Activated CD4-positive, alpha-beta T cell treated with anti-CD3 and anti-CD28 coated beads, Interleukin-2, amount 50 U/mL, for 48 hours (primary cell): ENCODE measurements at regions not wholly inside any gene's neighbourhood (a gene's known extent, or its start where the extent isn't known, plus 50 kb on each side); places are given as distances from the start of the nearest gene placed in this dataset.
"Not testable (repeated sequence)": the region's sequence is repeated elsewhere in the genome, so short reads cannot be mapped to it uniquely, and the experiment has no call there.

Source experiments
- DNase-seq, 2 experiments: peaks; one replicate each; pipeline ENCODE4 v3.0.0-alpha.2; 2020

DNA sequence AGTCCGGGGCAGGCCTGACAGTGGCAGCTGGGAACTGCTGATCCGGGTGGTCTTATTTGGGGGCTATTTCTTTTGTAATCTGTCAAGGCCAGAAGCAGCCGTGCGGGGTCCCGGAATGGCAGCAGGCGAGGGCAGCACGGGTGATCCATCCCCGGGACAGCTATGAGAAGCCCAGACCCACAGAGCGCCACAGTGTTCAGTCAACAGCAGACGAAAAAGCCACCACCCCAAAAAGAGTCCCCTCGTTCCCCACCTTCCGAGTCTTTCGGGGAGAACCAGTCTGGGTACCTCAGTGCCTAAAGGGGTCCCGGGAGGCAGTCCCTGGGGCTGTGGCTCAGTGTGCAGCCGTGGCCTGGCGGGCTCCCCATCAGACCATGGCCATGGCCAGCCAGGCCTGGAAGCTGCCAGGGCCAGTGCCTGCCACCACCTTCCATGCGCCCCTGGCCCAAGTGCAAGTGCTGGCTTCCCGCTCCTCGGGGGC, 125.1 kb upstream of the KCTD7 start:
- no peak for DNase-seq

DNA sequence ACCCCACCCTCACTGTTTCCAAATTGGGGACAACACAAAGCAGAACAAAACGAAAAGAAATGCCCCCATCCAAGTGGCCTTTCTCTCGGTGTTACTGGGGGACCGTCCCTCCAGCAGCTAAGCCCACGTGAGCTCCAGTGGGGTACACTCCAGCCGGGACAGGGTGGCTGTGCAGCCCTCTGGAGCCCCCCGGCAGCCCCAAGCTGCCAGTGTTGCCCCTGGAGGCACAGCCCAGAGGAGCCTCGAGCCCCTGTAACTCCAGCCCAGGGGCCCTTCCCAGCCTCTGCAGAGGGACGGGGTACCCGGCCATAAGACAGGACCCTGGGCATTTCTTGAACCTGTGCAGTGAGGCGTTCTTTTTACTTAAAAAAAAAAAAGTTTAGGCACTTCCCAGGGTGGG, 124.5 kb upstream of the KCTD7 start:
- no peak for DNase-seq

DNA sequence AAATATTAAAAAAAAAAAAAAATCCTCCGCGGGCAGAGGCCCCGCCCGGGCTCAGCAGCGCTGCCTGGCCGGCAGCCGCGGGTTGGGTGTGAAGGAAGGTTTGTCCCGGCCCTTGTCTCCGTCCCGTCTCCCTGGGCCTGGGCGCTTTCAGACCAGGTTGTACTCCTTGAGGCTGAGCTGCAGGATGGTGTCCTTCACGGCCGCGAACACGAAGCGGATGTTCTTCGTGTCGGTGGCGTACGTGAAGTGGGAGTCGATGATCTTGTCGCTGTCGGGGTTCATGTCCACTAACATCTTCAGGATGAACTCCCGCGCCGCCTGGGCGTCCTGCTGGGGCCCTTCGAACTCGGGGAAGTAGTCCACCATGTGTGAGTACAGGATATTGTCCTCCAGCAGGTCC, 123.7 kb upstream of the KCTD7 start:
- DNase-seq: no peak

DNA sequence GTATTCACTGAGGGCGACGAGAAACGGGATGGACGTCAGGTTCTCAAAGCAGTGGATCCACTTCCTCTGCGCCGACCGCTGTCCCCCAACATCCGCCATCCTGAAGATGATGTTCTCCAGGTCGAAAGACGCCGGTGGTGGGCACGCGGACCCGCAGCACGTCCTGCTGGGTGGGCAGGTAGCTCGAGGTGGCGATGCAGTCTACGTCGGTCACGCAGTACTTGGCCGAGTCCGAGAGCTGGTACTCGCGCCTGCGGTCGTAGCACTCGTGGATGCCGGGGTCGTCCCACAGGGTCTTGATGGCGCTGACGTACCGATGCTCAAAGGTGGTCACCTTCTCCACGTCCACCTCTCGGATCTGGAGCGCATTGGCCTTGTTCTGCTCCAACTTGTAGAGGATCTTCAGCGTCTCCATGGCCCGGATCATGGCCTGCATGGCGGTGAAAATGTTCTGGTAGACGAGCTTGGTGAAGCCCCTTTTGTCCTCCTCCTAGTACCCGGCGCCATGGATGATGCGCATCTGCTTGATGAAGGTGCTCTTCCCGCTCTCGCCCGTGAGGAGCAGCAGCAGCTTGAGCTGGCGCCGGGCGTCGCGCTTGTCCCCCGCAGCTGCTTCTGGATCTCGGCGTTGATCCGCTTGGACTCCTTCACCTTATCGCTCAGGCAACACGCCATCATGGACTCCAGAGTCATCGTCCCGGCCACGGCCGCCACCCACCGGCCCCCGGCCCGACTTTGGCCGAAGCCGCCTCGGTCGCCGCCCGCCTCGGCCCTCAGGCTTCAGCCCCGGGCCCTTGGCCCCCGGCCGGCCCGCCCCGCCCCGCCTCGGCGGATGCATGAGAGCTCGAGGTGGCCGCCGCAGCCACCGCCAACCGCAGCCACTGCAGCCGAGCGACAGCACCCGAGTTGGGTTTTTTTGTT, 122.9 kb upstream of the KCTD7 start:
- DNase-seq: peak; percentile 22 to 24

DNA sequence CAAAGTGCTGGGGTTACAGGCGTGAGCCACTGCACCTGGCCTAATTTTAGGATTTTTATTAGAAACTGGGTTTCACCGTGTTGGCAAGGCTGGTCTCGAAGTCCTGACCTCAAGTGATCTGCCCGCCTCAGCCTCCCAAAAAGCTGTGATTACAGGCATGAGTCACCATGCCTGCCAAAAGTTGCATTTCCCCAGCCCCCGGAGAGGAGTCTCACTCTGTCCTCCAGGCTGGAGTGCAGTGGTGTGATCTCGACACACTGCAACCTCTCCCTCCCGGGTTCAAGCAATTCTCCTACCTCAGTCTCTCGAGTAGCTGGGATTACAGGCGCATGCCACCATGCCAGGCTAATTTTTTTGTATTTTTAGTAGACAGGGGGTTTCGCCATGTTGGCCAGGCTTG, 122.0 kb upstream of the KCTD7 start:
- not testable (repeated sequence) for DNase-seq

DNA sequence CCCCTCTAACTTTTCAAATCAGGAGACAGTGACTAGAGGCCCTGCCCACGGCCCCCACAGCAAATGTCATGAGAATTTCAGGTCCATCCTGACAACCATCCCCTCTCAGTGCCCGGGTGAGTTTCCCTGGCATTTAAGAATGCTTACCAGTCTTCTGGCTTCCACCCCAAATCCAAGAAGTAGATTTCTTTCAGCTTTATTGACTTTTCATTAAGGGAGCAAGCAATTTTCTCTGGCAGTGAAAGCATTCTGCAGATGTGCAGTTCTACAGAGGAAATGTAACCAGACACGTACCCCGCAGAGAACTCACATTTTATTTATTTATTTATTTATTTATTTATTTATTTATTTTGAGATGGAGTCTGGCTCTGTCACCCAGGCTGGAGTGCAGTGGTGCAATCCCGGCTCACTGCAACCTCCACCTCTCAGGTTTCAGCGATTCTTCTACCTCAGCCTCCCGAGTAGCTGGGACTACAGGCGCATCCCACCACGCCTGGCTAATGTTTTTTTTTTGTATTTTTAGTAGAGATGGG, 120.9 kb upstream of the KCTD7 start:
- DNase-seq: no peak

DNA sequence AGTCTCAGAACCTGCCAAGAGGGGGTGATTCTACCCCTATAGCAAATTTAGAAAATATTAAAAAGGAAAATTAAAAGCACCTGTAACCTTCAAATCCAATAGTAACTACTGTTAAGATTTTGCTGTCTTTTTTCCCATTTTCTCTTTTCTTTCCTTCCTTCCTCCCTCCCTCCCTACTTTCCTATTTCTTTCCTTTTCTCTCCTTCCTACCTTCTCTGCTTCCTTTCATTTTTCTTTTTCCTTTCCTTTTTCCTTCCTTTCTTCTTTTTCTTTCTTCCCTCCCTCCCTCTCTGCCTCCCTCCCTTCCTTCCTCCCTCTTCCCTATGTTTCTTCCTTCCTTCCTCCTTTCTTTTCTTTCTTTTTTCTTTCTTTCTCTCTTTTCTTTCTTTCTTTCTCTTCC, 120.2 kb upstream of the KCTD7 start:
- DNase-seq: no peak

DNA sequence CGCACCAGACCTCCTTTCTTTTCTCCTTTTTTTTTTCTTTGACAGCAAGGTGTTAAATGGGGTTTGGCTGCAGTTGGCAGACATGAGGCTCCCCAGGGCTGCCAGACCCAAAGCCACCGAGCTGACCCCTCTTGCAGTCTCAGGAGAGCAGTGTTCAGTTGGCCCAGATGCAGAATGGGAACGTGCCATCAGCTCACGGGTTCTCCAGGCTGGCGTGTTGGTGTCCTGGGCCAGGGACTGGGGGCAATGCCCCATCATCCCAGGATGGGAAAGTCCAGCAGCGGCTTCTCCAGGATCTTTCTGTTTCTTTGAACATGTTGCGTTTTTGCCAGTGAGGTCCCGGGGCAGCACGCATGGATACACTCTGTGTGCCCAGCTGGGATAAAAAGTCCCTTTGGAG, 114.6 kb upstream of the KCTD7 start:
- DNase-seq: no peak

DNA sequence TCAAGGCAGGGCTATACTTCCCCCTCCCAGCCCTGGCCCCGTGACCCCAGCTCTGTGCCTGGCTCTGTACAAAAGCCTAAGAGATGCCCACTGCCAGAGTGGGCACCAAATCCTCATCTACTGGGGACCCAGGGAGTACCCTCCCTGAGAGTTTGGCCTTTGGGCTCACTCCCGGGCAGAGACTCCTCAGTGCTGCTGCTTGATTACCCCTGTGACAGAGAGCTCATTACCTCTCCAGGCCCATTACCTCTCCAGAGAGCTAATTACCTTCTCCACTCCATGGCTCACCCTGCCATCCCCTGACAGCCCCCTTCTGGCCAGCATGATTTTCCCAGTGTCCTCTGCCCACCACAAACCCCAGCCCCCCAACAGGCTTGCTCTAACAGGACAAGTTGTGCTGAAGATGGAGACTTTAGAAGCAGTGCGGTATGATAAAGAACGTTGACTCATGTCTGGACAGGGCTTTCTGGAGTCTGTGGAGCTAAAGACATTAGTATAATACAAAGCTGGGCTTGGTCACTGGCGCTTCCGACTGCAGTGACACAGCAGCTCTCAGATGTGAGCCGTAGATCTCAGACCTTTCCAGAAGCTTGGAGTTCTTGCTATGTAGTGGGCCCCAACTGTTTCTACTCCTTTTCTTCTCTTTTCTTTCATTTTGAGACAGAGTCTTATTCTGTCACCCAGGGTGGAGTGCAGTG, 111.3 kb upstream of the KCTD7 start:
- DNase-seq: no peak

DNA sequence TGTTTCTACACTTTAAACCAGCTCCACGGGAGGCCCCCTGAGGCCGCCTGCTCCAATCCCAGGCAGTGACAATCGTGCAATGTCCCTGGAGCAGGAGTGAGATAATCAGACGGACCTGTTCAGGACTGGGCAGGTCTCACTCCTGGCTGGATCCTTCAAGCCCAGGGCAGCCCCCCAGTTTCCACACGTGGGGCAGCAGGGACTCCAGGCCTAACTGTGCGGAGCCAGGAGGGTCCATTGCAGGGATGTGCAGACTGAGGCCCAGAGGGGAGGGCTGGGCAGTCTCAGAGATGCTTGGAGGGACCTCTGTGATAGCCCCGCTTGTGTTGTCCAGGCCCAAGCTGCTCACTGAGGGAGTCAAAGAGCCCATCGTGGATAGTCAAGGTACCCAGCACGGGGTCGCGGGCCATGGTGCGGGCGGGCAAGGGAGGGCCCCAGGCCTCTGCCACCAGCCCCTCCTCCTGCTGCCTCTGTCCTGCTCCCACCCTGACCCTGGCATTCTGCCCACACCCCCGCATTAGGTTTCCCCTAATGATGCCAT, 110.5 kb upstream of the KCTD7 start:
- DNase-seq: no peak

DNA sequence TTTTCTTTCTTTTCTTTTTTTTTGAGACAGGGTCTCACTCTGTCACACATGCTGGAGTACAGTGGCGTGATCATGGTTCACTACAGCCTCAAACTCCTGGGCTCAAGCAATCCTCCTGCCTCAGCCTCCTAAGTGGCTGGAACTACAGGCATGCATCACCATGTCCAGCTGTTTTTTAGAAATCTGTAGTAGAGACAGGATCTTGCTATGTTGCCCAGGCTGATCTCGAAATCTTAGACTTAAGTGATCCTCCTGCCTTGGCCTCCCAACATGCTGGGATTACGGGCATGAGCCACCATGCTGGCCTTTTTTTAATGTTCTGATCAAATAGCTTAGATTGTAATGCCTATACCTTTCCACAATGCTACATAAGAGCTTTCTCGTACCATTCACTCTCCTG, 107.0 kb upstream of the KCTD7 start:
- no peak for DNase-seq

DNA sequence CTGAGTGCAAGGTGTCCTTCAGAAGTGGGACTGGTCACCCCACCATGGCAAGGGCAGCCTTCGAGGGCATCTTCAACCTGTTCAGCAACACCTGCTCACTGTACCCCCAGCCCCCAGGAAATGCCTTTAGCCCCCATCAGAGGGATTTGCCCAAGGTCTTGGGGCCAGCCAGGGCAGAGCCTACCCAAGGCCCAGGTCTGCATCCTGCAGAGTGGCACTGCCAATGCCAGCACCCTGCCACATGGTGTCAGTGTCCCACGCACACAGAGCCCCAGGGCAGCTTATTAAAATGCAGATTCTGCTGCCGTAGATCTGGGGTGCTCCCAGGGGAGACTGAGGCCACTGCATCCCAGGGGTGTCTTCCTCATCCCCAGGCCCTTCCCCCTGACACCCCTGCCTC, 106.2 kb upstream of the KCTD7 start:
- peak; percentile 21 to 24 for DNase-seq

DNA sequence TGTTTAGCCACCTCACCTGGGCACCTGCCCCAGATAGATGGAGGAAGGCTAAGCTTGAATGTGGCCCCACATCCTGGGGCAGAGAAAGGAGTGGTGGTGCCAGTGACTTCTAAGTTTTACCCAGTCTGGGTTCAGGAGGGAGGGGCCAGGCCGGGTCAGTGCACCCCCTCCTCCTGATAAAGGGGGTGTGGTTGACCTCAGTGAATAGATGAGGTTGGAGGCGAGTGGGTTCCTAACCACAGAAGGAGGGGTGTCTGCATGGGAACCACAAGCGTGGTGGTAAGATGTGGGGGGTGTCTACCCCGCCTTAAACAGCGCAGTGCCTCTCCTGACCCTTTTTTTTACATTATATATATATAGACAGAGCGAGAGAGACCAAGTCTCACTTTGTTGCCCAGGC, 105.3 kb upstream of the KCTD7 start:
- DNase-seq: no peak

DNA sequence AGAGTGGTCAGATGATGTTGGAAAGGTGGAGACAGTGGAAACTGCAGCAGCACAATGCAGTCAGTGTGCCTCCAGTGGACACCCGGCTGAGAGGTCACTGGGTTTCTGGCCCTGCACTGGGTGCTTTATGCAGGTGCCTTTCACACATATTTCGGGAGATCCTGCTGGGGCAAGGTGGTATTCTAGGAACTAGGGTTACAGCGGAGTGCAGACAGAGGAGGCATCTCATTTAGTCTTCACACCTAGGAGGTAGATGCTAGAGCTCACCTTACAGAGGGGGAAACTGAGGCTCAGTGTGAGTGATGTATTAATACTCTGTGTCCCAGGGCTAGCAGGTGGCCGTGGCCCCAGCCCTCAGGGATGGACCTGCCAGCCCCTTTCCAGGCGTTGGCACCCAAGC, 103.9 kb upstream of the KCTD7 start:
- no peak for DNase-seq

DNA sequence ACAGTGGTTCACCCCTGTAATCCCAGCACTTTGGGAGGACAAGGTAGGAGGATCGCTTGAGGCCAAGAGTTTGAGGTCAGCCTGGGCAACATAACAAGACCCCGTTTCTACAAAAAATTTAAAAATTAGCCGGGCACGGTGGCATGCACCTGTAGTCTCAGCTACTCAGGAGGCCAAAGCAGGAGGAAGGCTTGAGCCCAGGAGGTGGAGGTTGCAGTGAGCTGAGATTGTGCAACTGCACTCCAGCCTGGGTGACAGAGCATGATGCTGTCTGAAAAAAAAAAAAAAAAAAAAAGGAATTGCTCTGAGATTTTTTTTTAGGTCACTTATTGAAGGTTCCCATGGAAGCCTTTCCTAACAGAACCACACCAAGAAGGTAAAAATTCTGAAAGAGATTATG, 101.9 kb upstream of the KCTD7 start:
- DNase-seq: not testable (repeated sequence)

DNA sequence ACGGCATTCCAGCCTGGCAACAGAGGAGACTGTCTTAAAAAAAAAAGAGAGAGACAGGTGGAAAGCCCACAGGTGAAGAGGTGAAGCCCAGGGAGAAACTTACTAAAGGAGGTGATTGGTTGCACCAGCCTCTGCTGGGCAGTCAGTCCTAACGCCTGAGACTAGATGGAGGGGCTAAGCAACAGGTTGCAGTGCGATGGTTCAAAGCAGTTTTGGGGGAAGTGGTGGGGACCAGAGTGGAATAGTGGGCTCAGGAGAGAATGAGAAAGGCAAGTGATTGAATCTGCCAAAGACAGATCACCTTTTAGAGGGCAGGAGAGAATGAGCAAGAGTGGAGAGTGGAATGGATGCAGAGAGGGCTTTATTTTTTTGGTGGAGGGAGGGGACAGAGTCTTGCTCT, 100.0 kb upstream of the KCTD7 start:
- DNase-seq: no peak

DNA sequence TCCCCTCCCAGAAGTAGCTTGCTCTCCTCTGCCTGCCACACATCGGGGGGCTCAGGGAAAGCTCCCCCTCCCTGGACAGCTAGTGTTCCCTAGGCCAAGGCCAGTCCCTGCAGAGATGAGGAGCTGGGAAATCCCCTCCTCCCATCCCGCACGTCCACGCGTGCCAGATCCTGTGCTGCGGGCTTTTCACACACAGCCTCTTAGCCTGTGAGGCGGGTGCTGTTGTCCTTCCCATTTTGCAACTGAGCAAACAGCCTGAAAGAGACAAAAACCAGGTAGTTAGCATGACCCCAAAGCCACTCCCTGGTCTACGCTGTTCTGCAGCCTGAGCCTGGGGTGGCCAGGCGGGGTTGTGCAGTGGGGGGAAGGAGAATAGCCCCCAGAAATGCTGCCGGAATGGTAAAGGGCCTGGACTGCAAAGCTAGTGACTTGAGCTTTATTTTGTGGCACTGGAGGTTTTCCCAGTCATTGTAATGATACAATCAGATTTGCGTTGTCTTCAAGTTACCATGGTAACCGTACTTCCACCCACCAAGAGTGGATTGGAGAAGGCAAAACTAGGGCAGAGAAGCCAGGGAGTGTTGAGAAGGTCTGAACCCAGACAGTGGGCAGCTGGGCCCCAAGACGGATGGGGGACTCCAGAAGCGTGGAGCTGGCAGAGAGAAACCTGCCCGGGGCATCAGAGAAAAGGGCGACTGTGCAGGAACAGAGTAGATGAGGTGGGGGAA, 98.6 kb upstream of the KCTD7 start:
- no peak for DNase-seq

DNA sequence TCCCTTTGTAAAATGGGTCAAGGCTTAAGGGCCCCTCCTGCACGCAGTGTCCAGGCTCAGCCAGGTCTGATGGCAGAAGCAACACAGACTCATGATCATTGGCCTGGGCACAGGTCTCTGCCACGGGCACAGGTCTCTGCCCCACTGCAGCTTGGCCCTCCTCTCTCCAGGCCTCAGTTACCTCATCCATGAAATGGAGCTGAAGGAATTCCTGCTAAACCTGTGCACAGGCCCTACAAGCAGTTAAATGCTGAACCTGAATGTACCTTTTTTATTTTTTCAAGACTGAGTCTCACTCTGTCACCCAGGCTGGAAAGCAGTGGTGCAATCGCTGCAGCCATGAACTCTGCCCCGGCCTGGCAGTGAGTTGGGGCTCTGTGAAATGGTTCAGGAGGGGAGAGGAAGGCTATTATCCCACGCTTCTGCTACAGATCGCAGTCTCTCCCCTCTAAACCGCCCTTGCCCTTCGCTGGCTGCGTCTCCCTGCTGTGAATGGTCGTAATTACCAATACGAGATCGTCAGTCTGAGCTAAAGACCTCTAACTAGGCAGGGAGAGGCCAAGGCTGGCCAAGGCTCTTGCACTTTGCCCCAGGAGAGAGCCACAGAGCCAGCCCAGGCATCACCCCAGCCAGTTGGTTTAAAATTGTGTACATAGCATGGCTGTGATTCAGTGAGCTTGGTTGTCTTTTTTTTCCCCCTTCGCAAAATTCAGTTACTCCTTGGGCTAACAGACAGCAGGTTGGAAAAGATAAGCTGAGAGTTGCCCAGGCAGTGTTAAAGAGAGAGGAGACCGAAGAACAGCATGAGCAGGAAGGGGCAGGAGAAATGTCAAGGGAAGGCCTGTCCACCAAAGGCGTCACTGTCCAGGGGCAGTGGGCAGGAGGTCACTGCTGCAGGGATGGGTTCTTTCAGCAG, 93.0 kb upstream of the KCTD7 start:
- DNase-seq: no peak

DNA sequence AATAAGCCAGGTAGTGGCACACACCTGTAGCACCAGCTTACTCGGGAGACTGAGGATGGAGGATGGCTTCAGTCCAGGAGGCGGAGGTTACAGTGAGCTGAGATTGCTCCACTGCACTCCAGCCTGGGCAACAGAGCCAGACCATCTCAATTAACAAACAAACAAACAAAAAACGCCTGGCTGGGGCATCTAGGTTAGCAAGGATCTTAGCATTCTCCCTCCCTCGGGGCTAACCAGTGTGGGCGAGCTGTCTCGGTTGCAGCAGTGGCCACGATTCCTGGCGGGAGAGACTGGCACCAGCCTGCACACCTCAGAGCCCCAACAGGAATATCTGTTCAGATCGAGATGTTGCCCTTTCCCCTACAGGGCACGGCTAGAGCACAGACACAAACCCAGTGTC, 91.3 kb upstream of the KCTD7 start:
- DNase-seq: no peak

DNA sequence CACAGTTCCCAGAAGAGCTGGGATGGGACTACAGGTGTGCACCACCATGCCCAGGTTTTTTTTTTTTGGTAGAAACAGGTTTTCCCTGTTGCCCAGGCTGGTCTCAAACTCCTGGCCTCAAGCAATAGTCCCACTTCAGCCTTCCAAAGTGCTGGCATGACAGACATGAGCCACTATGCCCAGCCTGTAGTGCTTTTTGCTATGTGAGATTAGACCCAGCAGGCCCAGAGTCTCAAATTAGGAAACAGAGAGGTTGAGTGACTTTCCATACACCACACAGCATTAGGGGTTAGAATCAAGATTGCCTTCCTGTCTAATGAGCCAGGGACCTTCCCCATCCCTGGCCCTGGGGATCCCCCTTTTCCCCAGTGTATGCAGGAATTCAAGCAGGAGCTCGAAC, 90.8 kb upstream of the KCTD7 start:
- no peak for DNase-seq

DNA sequence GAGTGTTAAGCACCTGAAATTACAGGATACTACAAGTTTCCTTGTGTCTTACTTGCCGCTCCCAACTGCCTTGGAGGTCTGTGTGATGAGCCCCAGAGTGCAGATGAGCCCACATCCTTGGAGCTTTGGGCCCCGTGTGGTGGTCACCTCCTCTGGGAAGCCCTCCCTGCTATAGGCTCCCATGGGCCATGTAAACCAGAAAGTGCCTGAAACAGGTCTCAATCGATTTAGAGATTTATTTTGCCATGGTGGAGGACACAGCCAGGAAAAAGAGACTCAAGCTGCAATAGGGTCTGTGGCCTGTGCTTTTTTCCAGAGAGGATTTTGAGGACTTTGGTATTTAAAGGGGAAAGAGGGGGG, 89.4 kb upstream of the KCTD7 start:
- no peak for DNase-seq

DNA sequence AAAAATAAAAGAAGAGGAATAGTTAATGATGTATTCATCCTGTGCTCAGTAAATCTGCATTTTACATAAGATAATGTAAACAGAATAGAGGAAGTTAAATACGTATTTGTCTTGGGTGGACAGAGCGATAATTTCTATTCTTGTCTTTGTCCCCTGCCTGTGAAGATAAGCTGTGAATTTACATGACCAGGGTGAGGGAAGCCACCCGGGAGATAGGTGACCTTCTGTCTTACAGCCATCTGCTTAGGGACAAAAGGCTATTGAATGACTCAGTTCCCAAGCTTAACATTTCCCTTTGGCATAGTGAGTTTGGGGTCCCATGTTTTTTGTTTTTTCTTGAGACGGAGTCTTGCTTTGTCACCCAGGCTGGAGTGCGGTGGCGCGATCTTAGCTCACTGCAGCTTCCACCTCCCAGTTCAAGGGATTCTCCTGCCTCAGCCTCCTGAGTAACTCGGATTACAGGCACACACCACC, 88.7 kb upstream of the KCTD7 start:
- DNase-seq: no peak
